ENCODE measurements at regions not wholly inside any gene's neighbourhood (a gene's known extent, or its start where the extent isn't known, plus 50 kb on each side); places are given as distances from the start of the nearest gene placed in this dataset.
A peak's percentile ranks its signal among the peaks of the same experiment; 100 is the strongest.

GRCh38 chr10:10396601-10397000, 621.1 kb upstream of the CELF2 start:
- TF ChIP-seq CTCF (IDR thresholded peaks at IDR 0.05; ENCODE audit: extremely low read depth, insufficient read depth, missing control alignments), result no peak
- DNase-seq (ENCODE audit: low spot score), result no peak
- in situ Hi-C loops (cut with MboI; ENCODE audit: low pct_unique_long_range_greater_than_20kb, low sequenced_read_pairs, unreplicated experiment), result no loop called here

- TF ChIP-seq CTCF (IDR thresholded peaks at IDR 0.05; ENCODE audit: extremely low read depth, insufficient read depth, missing control alignments), result no peak
- in situ Hi-C loops (cut with MboI; ENCODE audit: low pct_unique_long_range_greater_than_20kb, low sequenced_read_pairs, unreplicated experiment), result no loop called here
- DNase-seq (ENCODE audit: low spot score), result no peak
These were observed 619.8 kb upstream of the CELF2 start for GRCh38 chr10:10397906-10398305.

GRCh38 chr10:10403762-10404161, 613.9 kb upstream of the CELF2 start:
- in situ Hi-C loops (cut with MboI; ENCODE audit: low pct_unique_long_range_greater_than_20kb, low sequenced_read_pairs, unreplicated experiment), result no loop called here
- no peak for TF ChIP-seq CTCF (IDR thresholded peaks at IDR 0.05; ENCODE audit: extremely low read depth, insufficient read depth, missing control alignments)
- no peak for DNase-seq (ENCODE audit: low spot score)

- no peak for DNase-seq (ENCODE audit: low spot score)
- no peak for TF ChIP-seq CTCF (IDR thresholded peaks at IDR 0.05; ENCODE audit: extremely low read depth, insufficient read depth, missing control alignments)
- in situ Hi-C loops (cut with MboI; ENCODE audit: low pct_unique_long_range_greater_than_20kb, low sequenced_read_pairs, unreplicated experiment), result no loop called here
These were observed 600.0 kb upstream of the CELF2 start for GRCh38 chr10:10417671-10418070.

GRCh38 chr10:10418387-10418786, 599.3 kb upstream of the CELF2 start:
- no peak for TF ChIP-seq CTCF (IDR thresholded peaks at IDR 0.05; ENCODE audit: extremely low read depth, insufficient read depth, missing control alignments)
- DNase-seq (ENCODE audit: low spot score), result peak; percentile 31
- in situ Hi-C loops (cut with MboI; ENCODE audit: low pct_unique_long_range_greater_than_20kb, low sequenced_read_pairs, unreplicated experiment), result no loop called here

GRCh38 chr10:10421071-10421470, 596.6 kb upstream of the CELF2 start:
- in situ Hi-C loops (cut with MboI; ENCODE audit: low pct_unique_long_range_greater_than_20kb, low sequenced_read_pairs, unreplicated experiment), result no loop called here
- TF ChIP-seq CTCF (IDR thresholded peaks at IDR 0.05; ENCODE audit: extremely low read depth, insufficient read depth, missing control alignments), result no peak
- no peak for DNase-seq (ENCODE audit: low spot score)

Measured in GM13977 (cell line).